HCT116 (cell line): ENCODE measurements at regions not wholly inside any gene's neighbourhood (a gene's known extent, or its start where the extent isn't known, plus 50 kb on each side); places are given as distances from the start of the nearest gene placed in this dataset.

Source experiments
- ATAC-seq: fragments of 200-7000 bp; cut with Tn5 transposase; 2 replicates; pipeline ENCODE4 v1.9.1; 2020; ENCODE audit warnings: mild to moderate bottlenecking, moderate library complexity
- BruUV-seq: library from RNA; stranded (reverse); fragments of 400-500 nt; replicated peaks from 2 replicates; lab custom pipeline; 2021; lab: Mats Ljungman, UMichigan
- CTCF ChIA-PET: fragments of 300-600 bp; sonication (Branson Sonifier 250); formaldehyde crosslinking; loops from one replicate; lab custom pipeline; 2021; ENCODE audit warnings: antibody characterized with exemption; lab: Charles Lee
- POLR2A ChIA-PET: fragments of 300-600, 350-600 bp; sonication (Branson Sonifier 250); formaldehyde crosslinking; loops from one replicate; lab custom pipeline; 2021; ENCODE audit warnings: antibody characterized with exemption; lab: Charles Lee
- RAD21 ChIA-PET, 2 experiments: fragments of 300-600 bp; sonication (Branson Sonifier 250); formaldehyde crosslinking; loops; one replicate each; lab custom pipeline; 2023; ENCODE audit warnings: low total read pairs in 2 of 2; ENCODE audit not compliant: uncharacterized antibody in 2 of 2, unreplicated experiment in 2 of 2, low non-redundant PET in 1 of 2; lab: Charles Lee
- DNase-seq: peaks from one replicate; pipeline ENCODE4 v3.0.0-alpha.2; 2010; ENCODE audit warnings: low read depth, low spot score
- H2AFZ ChIP-seq: fragments of 200-600 bp; shearing (Covaris generic), sonication (generic); 2 replicates; pipeline ENCODE4 v1.6.1; 2017; ENCODE audit warnings: low read depth, mixed run types, mixed read lengths, antibody characterized with exemption, low read length; ENCODE audit not compliant: poor library complexity, severe bottlenecking
- H3K27ac ChIP-seq: 2 replicates; pipeline ENCODE4 v1.5.1; 2012; ENCODE audit warnings: low read depth, low read length
- H3K27me3 ChIP-seq: fragments of 200-600 bp; sonication (generic); 2 replicates; pipeline ENCODE4 v1.6.1; 2016; ENCODE audit warnings: mixed run types, low read length, mixed read lengths; ENCODE audit not compliant: insufficient read depth
- H3K36me3 ChIP-seq, 2 experiments: fragments of 200-500 bp in 1 of 2; fragments of 200-600 bp in 1 of 2; sonication (Bioruptor generic) in 1 of 2; sonication (generic) in 1 of 2; 2 replicates each; pipeline versions ENCODE4 v1.5.1 to v1.6.1; 2014 to 2016; ENCODE audit warnings: low read length in 2 of 2, inconsistent platforms in 1 of 2, mixed read lengths in 1 of 2, mixed run types in 1 of 2; ENCODE audit not compliant: insufficient read depth in 2 of 2, control insufficient read depth in 1 of 2
- H3K4me1 ChIP-seq, 2 experiments: fragments of 200-600 bp in 1 of 2; sonication (generic) in 1 of 2; 2 replicates each; pipeline versions ENCODE4 v1.5.1 to v1.6.1; 2012 to 2017; ENCODE audit warnings: low read length in 2 of 2, inconsistent platforms in 1 of 2, mild to moderate bottlenecking in 1 of 2, mixed read lengths in 1 of 2, mixed run types in 1 of 2, moderate library complexity in 1 of 2; ENCODE audit not compliant: insufficient read depth in 2 of 2, control insufficient read depth in 1 of 2
- H3K4me2 ChIP-seq: fragments of 200-600 bp; sonication (generic); 2 replicates; pipeline ENCODE4 v1.6.1; 2017; ENCODE audit warnings: mixed run types, low read length, mixed read lengths
- H3K4me3 ChIP-seq, 2 experiments: fragments of 200-600 bp in 1 of 2; sonication (generic) in 1 of 2; replicated peaks in 1 of 2; 2 replicates each; pipeline ENCODE4 v1.5.1; 2011 to 2016; ENCODE audit warnings: low read length in 2 of 2, control low read depth in 1 of 2, low read depth in 1 of 2, mild to moderate bottlenecking in 1 of 2, mixed read lengths in 1 of 2, mixed run types in 1 of 2
- H3K79me2 ChIP-seq: fragments of 200-600 bp; sonication (generic); 2 replicates; pipeline ENCODE4 v1.6.1; 2017; ENCODE audit warnings: mild to moderate bottlenecking, mixed run types, low read length, moderate library complexity, mixed read lengths; ENCODE audit not compliant: insufficient read depth
- H3K9ac ChIP-seq: fragments of 200-600 bp; sonication (generic); 2 replicates; pipeline ENCODE4 v1.6.1; 2016; ENCODE audit warnings: low read length, mixed read lengths
- H3K9me2 ChIP-seq: fragments of 200-600 bp; sonication (generic), shearing (Covaris generic); 2 replicates; pipeline ENCODE4 v1.6.1; 2017; ENCODE audit warnings: mixed run types, mild to moderate bottlenecking, moderate library complexity; ENCODE audit not compliant: insufficient read depth
- H3K9me3 ChIP-seq, 2 experiments: fragments of 200-500 bp in 1 of 2; fragments of 200-600 bp in 1 of 2; sonication (Bioruptor generic) in 1 of 2; sonication (generic) in 1 of 2; 2 replicates each; pipeline ENCODE4 v1.6.1; 2014 to 2017; ENCODE audit warnings: low read length in 2 of 2, mixed read lengths in 2 of 2, inconsistent platforms in 1 of 2, low read depth in 1 of 2, mild to moderate bottlenecking in 1 of 2, mixed run types in 1 of 2, moderate library complexity in 1 of 2; ENCODE audit not compliant: control insufficient read depth in 1 of 2, insufficient read depth in 1 of 2
- H4K20me1 ChIP-seq: fragments of 200-600 bp; sonication (generic), shearing (Covaris generic); 2 replicates; pipeline ENCODE4 v1.6.1; 2017; ENCODE audit warnings: mixed run types, mild to moderate bottlenecking, moderate library complexity; ENCODE audit not compliant: insufficient read depth
- CBX3 ChIP-seq: IDR thresholded peaks from 2 replicates; pipeline ENCODE4 v1.6.1; 2012; ENCODE audit warnings: low read depth
- CEBPB ChIP-seq: IDR thresholded peaks from 2 replicates; pipeline ENCODE4 v1.6.1; 2012; ENCODE audit warnings: low read depth
- EGR1 ChIP-seq: IDR thresholded peaks from 2 replicates; pipeline ENCODE4 v1.6.1; 2012; ENCODE audit warnings: low read depth
- JUND ChIP-seq: IDR thresholded peaks from 2 replicates; pipeline ENCODE4 v1.6.1; 2012
- POLR2A ChIP-seq: IDR thresholded peaks from 2 replicates; pipeline ENCODE4 v1.7.0; 2011; ENCODE audit warnings: borderline replicate concordance; ENCODE audit not compliant: insufficient read depth, insufficient read length; ENCODE audit errors: extremely low read depth
- RAD21 ChIP-seq: IDR thresholded peaks from 2 replicates; pipeline ENCODE4 v1.6.1; 2012; ENCODE audit warnings: low read depth, mild to moderate bottlenecking
- SIN3A ChIP-seq: IDR thresholded peaks from 2 replicates; pipeline ENCODE4 v1.6.1; 2012; ENCODE audit warnings: low read depth
- SRF ChIP-seq: IDR thresholded peaks from 2 replicates; pipeline ENCODE4 v1.6.1; 2012; ENCODE audit warnings: low read depth
- YY1 ChIP-seq: IDR thresholded peaks from 2 replicates; pipeline ENCODE4 v1.6.1; 2011; ENCODE audit warnings: low read length, low read depth, moderate library complexity, mild to moderate bottlenecking; ENCODE audit not compliant: insufficient replicate concordance; ENCODE audit errors: extremely low read depth
- intact Hi-C: fragments of 100-400 bp; cut with micrococcal nuclease; formaldehyde crosslinking; loops from 2 replicates; pipeline ENCODE4 v1.10.0; 2022
- TF ChIP-seq, protein P1 (sequence below): IDR thresholded peaks from 2 replicates; pipeline ENCODE4 v1.6.1; 2012
- TF ChIP-seq, protein P2 (sequence below): IDR thresholded peaks from 2 replicates; pipeline ENCODE4 v1.6.1; 2012; ENCODE audit warnings: low read depth
- TF ChIP-seq, protein P3 (sequence below): IDR thresholded peaks from 2 replicates; pipeline ENCODE4 v1.6.1; 2011; ENCODE audit warnings: mild to moderate bottlenecking, low read length, moderate library complexity; ENCODE audit not compliant: insufficient replicate concordance; ENCODE audit errors: extremely low read depth
- TF ChIP-seq, protein P4 (sequence below): IDR thresholded peaks from 2 replicates; pipeline ENCODE4 v1.6.1; 2012

DNA sequence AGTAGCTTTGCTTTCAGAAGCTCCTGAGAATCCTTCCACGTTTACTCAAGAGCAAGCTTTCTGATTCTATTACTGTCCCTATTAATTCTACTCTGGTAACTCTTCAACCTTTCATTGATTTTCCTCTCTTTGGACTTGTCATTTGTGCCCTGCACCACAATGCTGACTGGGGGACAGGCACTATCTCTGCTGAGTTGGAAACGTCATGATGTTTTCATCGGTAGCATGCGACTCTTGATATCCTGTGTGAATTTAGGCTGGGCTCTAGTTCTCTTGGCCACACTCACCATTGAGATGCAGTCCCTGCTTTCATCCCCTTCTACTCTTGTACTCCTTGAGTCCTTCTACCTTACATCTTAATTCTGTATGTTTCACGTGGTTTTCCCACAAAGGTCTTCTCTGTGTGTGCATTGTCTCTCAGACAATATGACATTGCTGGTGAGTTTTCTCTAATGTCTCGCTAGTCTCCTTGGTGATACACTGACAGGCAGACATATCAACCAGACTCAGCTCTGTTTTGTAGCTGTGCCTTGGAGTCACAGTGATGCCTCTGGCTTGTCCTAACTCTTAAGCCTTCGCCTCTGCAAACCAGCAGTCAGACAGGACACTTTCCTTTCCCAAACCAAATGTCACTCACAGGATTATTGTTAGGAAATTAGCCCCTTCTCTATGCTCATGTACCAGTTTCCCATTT is 223.6 kb upstream of the ADGRL2 start (continued):
- TF ChIP-seq CEBPB (no peak), RAD21 (no peak), SIN3A (no peak), CBX3 (no peak), JUND (no peak)
- TF ChIP-seq, protein P1, sequence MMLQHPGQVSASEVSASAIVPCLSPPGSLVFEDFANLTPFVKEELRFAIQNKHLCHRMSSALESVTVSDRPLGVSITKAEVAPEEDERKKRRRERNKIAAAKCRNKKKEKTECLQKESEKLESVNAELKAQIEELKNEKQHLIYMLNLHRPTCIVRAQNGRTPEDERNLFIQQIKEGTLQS = no peak

DNA sequence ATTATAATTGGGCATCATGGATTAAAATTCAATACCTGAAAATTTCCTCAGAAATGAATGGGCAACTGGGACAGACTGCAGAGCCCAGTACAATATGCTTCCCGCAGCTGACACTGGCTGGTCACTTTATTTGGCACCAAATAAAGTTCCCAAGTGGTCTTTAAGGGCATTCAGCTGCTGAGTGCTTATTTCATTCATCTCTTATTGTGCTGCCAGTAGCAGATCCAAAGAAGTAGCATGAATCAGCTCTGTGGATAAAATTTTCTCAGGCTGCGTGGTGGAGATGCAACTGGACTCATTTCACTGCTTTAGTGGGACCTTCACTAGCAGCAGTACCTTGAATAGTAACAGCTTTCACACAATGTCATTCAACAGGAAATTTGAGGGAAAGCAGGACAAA is 226.3 kb upstream of the ADGRL2 start:
- Histone ChIP-seq H3K4me2 (no peak overlapping the region), H4K20me1 (no peaks in the 10 kb centered on the region), H3K9me2 (no peaks in the 10 kb centered on the region), H3K27ac (no peak overlapping the region), H3K27me3 (no peaks in the 10 kb centered on the region), H3K9ac (no peak overlapping the region), H3K4me1 (no peaks in the 10 kb centered on the region), H3K4me3 (no peak overlapping the region), H3K79me2 (no peaks in the 10 kb centered on the region), H2AFZ (no peak overlapping the region), H3K9me3 (no peaks in the 10 kb centered on the region), H3K36me3 (no peaks in the 10 kb centered on the region)
- TF ChIP-seq EGR1 = no peak
- no peak for TF ChIP-seq RAD21
- TF ChIP-seq, protein P2, sequence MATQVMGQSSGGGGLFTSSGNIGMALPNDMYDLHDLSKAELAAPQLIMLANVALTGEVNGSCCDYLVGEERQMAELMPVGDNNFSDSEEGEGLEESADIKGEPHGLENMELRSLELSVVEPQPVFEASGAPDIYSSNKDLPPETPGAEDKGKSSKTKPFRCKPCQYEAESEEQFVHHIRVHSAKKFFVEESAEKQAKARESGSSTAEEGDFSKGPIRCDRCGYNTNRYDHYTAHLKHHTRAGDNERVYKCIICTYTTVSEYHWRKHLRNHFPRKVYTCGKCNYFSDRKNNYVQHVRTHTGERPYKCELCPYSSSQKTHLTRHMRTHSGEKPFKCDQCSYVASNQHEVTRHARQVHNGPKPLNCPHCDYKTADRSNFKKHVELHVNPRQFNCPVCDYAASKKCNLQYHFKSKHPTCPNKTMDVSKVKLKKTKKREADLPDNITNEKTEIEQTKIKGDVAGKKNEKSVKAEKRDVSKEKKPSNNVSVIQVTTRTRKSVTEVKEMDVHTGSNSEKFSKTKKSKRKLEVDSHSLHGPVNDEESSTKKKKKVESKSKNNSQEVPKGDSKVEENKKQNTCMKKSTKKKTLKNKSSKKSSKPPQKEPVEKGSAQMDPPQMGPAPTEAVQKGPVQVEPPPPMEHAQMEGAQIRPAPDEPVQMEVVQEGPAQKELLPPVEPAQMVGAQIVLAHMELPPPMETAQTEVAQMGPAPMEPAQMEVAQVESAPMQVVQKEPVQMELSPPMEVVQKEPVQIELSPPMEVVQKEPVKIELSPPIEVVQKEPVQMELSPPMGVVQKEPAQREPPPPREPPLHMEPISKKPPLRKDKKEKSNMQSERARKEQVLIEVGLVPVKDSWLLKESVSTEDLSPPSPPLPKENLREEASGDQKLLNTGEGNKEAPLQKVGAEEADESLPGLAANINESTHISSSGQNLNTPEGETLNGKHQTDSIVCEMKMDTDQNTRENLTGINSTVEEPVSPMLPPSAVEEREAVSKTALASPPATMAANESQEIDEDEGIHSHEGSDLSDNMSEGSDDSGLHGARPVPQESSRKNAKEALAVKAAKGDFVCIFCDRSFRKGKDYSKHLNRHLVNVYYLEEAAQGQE = no peak
- TF ChIP-seq SRF = no peak
- no peak for TF ChIP-seq JUND
- TF ChIP-seq YY1 = no peak
- TF ChIP-seq CBX3 = no peak
- no peak for TF ChIP-seq POLR2A
- TF ChIP-seq, protein P3, sequence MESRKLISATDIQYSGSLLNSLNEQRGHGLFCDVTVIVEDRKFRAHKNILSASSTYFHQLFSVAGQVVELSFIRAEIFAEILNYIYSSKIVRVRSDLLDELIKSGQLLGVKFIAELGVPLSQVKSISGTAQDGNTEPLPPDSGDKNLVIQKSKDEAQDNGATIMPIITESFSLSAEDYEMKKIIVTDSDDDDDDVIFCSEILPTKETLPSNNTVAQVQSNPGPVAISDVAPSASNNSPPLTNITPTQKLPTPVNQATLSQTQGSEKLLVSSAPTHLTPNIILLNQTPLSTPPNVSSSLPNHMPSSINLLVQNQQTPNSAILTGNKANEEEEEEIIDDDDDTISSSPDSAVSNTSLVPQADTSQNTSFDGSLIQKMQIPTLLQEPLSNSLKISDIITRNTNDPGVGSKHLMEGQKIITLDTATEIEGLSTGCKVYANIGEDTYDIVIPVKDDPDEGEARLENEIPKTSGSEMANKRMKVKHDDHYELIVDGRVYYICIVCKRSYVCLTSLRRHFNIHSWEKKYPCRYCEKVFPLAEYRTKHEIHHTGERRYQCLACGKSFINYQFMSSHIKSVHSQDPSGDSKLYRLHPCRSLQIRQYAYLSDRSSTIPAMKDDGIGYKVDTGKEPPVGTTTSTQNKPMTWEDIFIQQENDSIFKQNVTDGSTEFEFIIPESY = no peak
- TF ChIP-seq, protein P4, sequence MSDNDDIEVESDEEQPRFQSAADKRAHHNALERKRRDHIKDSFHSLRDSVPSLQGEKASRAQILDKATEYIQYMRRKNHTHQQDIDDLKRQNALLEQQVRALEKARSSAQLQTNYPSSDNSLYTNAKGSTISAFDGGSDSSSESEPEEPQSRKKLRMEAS = no peak
- ATAC-seq (no peak), DNase-seq (no peak)
- intact Hi-C loops = no loop called here
- no TSS peak for BruUV-seq
- ChIA-PET RAD21 (no interaction called here), POLR2A (no interaction called here), CTCF (no interaction called here)
